Mesothelial cell of epicardium (in vitro differentiated cells): ENCODE measurements at regions not wholly inside any gene's neighbourhood (a gene's known extent, or its start where the extent isn't known, plus 50 kb on each side); places are given as distances from the start of the nearest gene placed in this dataset.

Experiments used
- DNase-seq, 2 experiments: peaks; one replicate each; pipeline ENCODE4 v3.0.0; 2021; ENCODE audit warnings: low spot score in 2 of 2; ENCODE audit not compliant: unreplicated experiment in 2 of 2
- H3K27ac Mint-ChIP-seq: 2 replicates; pipeline ENCODE4 v1.8.0; 2021; ENCODE audit warnings: mixed read lengths
- H3K27me3 Mint-ChIP-seq: 2 replicates; pipeline ENCODE4 v1.8.0; 2021; ENCODE audit warnings: low read depth, mixed read lengths
- H3K36me3 Mint-ChIP-seq: 2 replicates; pipeline ENCODE4 v1.8.0; 2021; ENCODE audit warnings: mixed read lengths
- H3K4me1 Mint-ChIP-seq: 2 replicates; pipeline ENCODE4 v1.8.0; 2021; ENCODE audit warnings: mixed read lengths
- H3K4me3 Mint-ChIP-seq: 2 replicates; pipeline ENCODE4 v1.8.0; 2021; ENCODE audit warnings: mild to moderate bottlenecking, moderate library complexity, mixed read lengths
- H3K9me3 Mint-ChIP-seq: 2 replicates; pipeline ENCODE4 v1.8.0; 2021; ENCODE audit warnings: mixed read lengths
- TF ChIP-seq, protein P1 (sequence below): fragments of 200-600 bp; sonication (generic); IDR thresholded peaks from one replicate; pipeline ENCODE4 v1.5.0; 2021; ENCODE audit warnings: antibody characterized with exemption; ENCODE audit not compliant: unreplicated experiment

DNA sequence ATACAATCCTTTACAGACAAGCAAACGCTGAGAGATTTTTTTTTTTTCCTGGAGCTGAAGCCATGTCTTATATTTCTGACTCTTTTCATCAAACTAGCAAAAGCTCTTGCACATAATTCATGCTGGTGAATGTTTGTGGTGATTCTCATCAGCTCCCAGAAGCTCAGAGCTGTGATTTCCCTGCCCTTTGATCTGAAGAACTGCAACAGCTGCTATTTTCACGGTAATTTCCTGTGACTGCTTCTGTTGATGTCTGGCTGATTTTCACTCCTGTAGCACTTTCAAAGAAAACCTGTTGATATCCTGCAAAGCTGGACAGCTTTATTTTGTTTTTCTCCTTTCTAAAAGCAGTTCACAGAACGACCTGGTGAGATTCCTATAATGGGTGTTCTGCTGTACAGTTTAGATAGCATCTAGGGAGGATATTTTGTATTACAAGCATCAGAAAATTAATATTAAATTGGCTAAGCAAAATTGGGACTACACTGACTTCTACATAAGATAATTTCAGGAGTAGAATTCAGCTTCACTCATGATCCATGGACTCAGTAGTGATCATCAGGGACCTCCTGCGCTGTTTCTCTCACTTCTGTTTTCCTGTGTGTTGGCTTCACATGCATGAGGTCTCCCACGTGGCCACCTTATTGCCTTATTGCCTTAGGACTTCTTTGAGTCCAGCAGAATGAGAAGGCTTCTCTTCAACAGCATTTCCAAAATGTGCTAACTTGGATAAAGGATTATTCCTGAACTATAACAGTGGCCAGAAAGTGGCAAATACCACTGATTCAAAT lies 1111.6 kb upstream of the SORCS1 start:
- Mint-ChIP-seq H3K9me3 (peaks cover 27% of the 10 kb centered on the region), H3K4me3 (no peak overlapping the region), H3K27me3 (no peaks in the 10 kb centered on the region), H3K27ac (no peak overlapping the region), H3K4me1 (no peaks in the 10 kb centered on the region), H3K36me3 (no peaks in the 10 kb centered on the region)
- no peak for DNase-seq
- TF ChIP-seq, protein P1, sequence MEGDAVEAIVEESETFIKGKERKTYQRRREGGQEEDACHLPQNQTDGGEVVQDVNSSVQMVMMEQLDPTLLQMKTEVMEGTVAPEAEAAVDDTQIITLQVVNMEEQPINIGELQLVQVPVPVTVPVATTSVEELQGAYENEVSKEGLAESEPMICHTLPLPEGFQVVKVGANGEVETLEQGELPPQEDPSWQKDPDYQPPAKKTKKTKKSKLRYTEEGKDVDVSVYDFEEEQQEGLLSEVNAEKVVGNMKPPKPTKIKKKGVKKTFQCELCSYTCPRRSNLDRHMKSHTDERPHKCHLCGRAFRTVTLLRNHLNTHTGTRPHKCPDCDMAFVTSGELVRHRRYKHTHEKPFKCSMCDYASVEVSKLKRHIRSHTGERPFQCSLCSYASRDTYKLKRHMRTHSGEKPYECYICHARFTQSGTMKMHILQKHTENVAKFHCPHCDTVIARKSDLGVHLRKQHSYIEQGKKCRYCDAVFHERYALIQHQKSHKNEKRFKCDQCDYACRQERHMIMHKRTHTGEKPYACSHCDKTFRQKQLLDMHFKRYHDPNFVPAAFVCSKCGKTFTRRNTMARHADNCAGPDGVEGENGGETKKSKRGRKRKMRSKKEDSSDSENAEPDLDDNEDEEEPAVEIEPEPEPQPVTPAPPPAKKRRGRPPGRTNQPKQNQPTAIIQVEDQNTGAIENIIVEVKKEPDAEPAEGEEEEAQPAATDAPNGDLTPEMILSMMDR = no peak

DNA sequence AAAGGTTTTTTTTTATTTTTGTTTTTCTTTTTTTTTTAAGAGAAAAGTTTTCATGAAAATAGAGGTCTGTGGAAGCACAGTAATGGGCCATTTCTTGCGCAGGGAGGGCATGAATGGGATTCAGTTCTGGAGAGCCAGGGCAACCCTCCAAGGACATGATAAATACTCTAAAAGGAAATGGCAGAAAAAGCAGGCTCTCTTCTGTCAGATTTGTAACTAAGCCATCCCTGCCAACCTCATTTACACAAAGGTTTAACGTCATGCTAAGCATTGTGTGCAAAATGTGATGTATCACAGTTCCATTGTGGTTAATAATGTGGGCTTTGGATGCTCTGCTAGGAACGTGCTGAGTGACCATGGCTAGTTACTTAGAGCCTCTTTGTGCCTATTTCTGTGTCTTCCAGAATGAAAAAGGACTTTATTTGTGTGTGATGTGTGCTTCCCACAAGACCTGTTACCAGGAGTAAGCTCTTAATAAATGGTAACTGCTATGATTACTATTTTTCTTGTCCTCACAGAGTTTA lies 1095.9 kb upstream of the SORCS1 start:
- no peaks in the 10 kb centered on the region for H3K36me3 Mint-ChIP-seq
- no peaks in the 10 kb centered on the region for H3K9me3 Mint-ChIP-seq
- H3K27ac Mint-ChIP-seq = no peak overlapping the region
- no peak for DNase-seq
- no peak overlapping the region for H3K4me3 Mint-ChIP-seq
- no peaks in the 10 kb centered on the region for H3K4me1 Mint-ChIP-seq
- H3K27me3 Mint-ChIP-seq = no peaks in the 10 kb centered on the region
- TF ChIP-seq, protein P1 = no peak

DNA sequence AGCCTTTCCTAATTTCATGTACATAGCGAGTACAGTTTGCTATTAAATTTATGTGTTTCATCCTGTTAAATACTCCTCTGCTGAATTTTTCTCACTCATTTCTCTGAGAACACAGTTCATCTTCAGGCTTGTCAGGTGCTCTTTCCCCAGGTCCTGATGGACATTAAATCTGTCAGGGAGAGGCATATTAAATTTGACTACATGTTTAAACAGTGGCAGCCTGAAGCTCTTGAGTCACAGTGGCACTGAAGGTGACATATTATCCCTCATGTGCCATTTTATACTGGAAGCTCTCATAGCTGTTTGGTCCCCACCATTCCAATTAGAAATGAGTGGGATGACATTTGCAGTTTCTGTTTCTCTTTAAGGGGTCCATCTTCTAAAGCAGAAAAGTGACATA lies 1089.6 kb upstream of the SORCS1 start:
- Mint-ChIP-seq H3K9me3 (peaks cover 8% of the 10 kb centered on the region), H3K4me3 (no peak overlapping the region), H3K27me3 (no peaks in the 10 kb centered on the region), H3K4me1 (peaks cover 7% of the 10 kb centered on the region), H3K27ac (no peak overlapping the region), H3K36me3 (no peaks in the 10 kb centered on the region)
- no peak for DNase-seq
- TF ChIP-seq, protein P1 = no peak

DNA sequence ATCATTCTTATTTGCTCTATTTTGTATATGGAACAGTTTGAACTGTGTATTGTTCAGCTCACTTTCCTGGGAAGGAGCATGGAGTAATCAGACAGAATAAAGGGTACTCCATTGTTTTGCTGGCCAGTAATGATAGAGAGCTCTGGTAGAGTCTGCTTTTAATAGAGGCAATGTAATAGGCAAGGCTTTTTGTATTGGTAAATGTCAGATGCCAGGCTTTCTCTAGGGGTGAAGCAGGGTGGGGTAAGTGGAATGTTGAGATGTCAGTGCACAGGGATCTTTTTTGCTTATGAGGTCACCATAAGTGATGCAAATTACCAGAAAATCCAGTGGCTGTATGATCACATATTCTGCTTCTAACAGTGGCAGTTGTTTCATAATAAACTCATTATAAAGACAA lies 1088.3 kb upstream of the SORCS1 start:
- H3K27me3 Mint-ChIP-seq = no peaks in the 10 kb centered on the region
- H3K4me3 Mint-ChIP-seq = no peak overlapping the region
- no peaks in the 10 kb centered on the region for H3K36me3 Mint-ChIP-seq
- H3K9me3 Mint-ChIP-seq = peaks cover 15% of the 10 kb centered on the region
- peaks cover 7% of the 10 kb centered on the region for H3K4me1 Mint-ChIP-seq
- no peak for DNase-seq
- H3K27ac Mint-ChIP-seq = no peak overlapping the region
- TF ChIP-seq, protein P1 = no peak

DNA sequence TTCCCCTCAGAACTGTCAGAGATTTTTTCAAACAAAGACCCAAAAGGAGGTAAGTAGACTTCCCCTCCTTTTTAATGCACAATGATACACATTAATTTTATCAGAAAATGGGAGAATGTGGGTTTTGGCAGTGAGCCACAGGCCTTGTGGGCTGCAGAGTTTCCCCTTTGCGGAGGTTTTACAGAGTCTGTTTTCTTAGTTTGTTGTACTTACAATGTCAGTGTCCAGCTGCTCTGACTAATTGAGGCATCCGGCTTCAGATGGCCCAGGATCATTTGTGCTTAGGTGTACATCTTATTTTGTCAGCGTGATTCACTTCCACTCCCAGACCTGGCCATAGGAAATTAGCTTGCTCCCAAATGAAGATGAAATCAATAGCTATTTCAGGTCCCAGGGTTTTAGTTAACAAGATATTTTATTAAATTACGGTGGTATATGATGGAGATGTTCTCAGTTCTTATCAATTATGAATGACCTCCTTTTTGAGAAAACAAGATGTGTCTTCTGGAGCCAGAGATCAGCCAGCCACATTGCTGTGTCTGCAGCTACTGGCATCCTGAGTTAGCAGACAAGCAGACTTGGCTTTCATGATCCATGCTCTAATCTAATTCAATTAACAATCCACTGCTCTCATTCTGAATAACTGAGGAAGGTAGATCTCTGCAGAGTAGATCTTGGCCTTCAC lies 1086.6 kb upstream of the SORCS1 start:
- TF ChIP-seq, protein P1 = no peak
- peaks cover 32% of the 10 kb centered on the region for H3K9me3 Mint-ChIP-seq
- no peak overlapping the region for H3K4me3 Mint-ChIP-seq
- H3K36me3 Mint-ChIP-seq = no peaks in the 10 kb centered on the region
- H3K27me3 Mint-ChIP-seq = no peaks in the 10 kb centered on the region
- DNase-seq = no peak
- H3K4me1 Mint-ChIP-seq = peaks cover 7% of the 10 kb centered on the region
- H3K27ac Mint-ChIP-seq = no peak overlapping the region
